GM19455 (cell line): ENCODE measurements at regions not wholly inside any gene's neighbourhood (a gene's known extent, or its start where the extent isn't known, plus 50 kb on each side); places are given as distances from the start of the nearest gene placed in this dataset.

Experiments used
- ATAC-seq: cut with Tn5 transposase; IDR thresholded peaks from one replicate; pipeline ENCODE4 v1.9.1; 2021; ENCODE audit not compliant: unreplicated experiment

DNA sequence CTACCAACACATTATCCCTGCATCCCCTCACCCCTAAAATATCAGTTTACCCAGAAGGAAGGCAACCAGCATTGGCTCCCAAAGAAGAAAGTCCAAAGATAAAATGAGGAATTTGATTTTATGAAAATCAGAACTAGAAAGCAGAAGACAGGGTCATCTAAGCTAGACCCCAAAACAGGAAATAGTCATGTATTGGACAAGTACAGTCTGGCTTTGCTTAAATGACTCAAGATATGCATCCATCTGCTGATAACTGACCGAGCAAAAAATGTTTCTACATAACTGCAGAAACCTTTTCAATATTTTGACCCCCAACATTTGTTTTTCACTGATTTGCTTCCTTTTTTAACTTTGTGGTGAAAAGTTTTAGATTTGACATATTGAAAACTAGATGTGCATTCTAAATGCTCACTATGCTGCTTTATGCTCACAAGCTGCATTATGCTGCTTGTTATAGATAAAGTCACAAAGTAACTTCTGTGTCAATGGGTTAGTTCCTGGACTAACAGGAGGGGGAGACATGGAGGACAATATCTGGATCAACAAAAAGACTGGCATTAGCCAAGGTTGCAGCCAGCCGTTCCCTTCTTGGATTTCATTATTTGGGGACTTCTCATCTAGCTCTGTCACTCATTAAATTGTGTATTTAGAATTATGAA, 227.0 kb downstream of the INHBA start:
- ATAC-seq, result no peak

- ATAC-seq, result no peak
Measured at GRCh38 chr7:41472427-41473125, 230.3 kb downstream of the INHBA start.

GRCh38 chr7:41470081-41470480, 232.8 kb downstream of the INHBA start:
- ATAC-seq, result no peak

- no peak for ATAC-seq
Measured at GRCh38 chr7:41467596-41467995, 235.3 kb downstream of the INHBA start.

GRCh38 chr7:41466760-41467384, 236.0 kb downstream of the INHBA start:
- no peak for ATAC-seq

GRCh38 chr7:41465571-41465970, 237.3 kb downstream of the INHBA start:
- ATAC-seq, result no peak

- no peak for ATAC-seq
Measured at GRCh38 chr7:41463770-41464470, 239.0 kb downstream of the INHBA start.

- ATAC-seq, result no peak
Measured at GRCh38 chr7:41459623-41460261, 243.1 kb downstream of the INHBA start.

GRCh38 chr7:41459183-41459582, 243.7 kb downstream of the INHBA start:
- no peak for ATAC-seq

GRCh38 chr7:41457832-41458437, 245.0 kb downstream of the INHBA start:
- no peak for ATAC-seq

- ATAC-seq, result no peak
Measured at GRCh38 chr7:41451826-41452225, 251.1 kb downstream of the INHBA start.

- ATAC-seq, result no peak
Measured at GRCh38 chr7:41449694-41450093, 253.2 kb downstream of the INHBA start.

- ATAC-seq, result no peak
Measured at GRCh38 chr7:41449286-41449685, 253.6 kb downstream of the INHBA start.

GRCh38 chr7:41448104-41448503, 254.8 kb downstream of the INHBA start:
- no peak for ATAC-seq

DNA sequence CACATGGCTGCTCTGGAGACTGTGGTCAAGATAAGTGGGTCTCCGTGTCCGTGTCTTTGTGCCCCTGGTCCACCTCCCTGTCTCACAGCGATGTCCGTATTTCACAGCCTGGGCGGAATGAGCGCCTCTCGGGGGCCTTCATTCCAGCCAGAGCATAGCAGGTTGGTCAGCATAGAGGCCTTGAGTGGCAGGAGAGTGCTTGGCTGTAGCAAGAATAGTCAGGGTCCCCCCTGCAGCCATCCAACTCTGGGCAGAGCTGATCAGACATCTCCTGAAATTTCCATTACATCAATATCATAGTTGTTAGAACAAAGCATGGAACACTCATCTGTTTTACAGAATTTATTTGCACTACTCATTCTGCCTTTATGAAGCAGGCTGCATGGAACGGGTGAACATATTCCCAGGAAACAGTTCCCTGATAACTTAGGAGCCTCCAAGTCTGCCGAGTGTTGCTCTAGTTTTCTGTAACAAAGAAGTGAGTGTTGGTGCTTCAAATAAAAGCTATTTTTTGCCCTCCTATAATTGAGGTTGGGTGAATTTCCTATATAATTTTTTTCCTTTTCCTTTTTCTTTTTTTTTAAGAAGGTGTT, 255.3 kb downstream of the INHBA start:
- no peak for ATAC-seq

DNA sequence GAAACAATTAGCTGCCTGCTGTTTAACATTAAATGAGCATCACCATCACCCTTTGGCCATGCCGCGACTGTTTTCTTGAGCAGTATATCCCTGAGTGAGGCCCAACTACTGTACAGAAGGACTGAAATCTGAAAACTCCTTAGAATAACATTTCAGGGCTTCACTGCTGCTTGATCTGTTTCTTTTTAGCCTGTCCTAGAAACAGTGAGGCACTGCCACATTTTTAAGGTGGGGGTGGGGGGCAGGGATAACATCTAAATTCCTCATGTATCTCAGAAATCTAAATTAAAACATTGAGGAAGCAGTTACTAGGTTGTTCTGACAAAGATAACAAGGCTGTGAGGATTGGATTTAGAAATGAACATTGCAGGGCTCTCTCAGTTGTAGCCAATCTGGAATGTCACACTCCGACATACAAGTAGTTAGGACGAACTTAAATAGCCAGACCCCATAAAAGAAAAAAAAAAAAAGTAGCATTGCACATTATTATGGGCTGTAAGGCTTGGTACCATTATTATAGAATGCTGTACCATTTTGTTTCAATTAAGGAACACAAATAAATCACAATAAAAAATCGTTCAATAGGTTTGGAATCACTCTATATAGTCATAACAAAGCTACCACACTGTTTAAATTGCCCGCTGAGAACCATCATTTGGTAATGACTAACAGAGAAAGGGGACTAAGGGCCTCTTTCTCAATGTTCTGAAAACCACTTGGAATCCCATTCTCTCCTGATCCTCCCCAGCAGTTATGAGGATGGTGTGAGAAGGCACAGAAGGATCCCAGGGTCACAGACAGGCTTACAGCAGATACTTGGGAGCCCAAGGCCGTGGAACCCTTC, 256.1 kb downstream of the INHBA start:
- no peak for ATAC-seq

DNA sequence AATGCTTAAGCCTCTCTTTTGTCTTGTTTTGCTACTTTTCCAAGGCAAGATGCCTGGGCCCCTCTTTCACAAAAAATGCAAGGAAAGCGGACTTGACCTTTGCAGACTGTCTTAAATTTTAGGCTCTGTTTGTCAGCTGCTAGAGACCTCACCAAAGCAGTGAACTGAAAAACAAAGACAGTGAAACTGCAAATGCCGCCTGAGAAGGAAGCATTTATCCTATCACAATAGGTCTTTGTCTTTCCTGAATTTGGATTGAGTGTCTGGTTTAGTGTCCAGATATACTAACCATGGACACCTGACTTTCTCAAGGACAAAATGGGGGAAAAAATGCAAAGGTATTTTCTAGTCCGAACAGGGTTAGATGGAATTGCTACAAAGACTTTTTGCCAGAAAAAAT, 256.9 kb downstream of the INHBA start:
- no peak for ATAC-seq

DNA sequence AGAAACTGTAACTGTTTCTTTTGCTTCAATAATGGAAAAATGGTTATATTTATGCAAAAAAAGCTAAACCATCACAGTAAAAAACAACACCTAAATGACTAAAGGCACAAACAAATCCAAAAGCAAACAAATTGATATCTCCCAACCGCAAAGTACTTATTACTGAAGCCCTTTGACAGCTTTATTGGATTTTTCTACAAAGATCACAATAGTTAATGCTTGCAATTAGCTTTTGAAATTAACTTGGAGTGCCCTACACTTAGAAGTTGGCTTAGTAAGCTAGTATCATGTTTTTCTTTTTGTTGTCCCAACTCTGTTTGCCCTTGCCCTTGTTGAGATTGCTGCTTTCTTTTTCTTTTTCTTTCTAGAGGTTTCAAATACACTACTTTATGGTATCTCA, 257.5 kb downstream of the INHBA start:
- ATAC-seq, result no peak

- no peak for ATAC-seq
Measured at GRCh38 chr7:41439515-41439879, 263.4 kb downstream of the INHBA start.
